Prostate gland (tissue), 2 donors: ENCODE measurements at regions not wholly inside any gene's neighbourhood (a gene's known extent, or its start where the extent isn't known, plus 50 kb on each side); places are given as distances from the start of the nearest gene placed in this dataset.

Experiments
- CTCF ChIP-seq, 4 experiments: fragments of 200-600 bp in 2 of 4; fragments of 450-650 bp in 2 of 4; sonication (generic) in 2 of 4; IDR thresholded peaks; 1 replicate in 3 of 4; 2 replicates in 1 of 4; pipeline ENCODE4 v1.5.1; 2016 to 2019; ENCODE audit warnings: antibody characterized with exemption in 4 of 4, mild to moderate bottlenecking in 2 of 4, moderate library complexity in 2 of 4
- POLR2A ChIP-seq: fragments of 450-650 bp; IDR thresholded peaks from one replicate; pipeline ENCODE4 v1.6.1; 2016; ENCODE audit warnings: antibody characterized with exemption, mild to moderate bottlenecking
- POLR2AphosphoS5 ChIP-seq: sonication (generic); formaldehyde crosslinking; IDR thresholded peaks from one replicate; pipeline ENCODE4 v1.6.1; 2017; ENCODE audit warnings: antibody characterized with exemption

DNA sequence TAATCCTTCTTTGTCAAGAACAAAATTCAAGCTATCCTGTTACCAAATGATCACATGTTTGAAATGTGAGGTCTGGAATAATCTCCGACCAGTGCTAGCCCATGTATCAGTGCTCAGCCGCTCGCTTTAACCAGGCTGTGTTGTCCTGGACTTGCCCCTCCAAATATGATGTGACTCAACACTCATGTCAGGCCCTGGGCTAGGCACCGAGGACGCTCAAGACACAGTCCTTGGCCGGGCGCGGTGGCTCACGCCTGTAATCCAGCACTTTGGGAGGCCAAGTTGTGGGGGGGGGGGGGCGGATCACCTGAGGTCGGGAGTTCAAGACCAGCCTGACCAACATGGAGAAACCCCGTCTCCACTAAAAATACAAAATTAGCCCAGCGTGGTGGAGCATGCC is 54.1 kb upstream of the WNT7B start:
- no peak for TF ChIP-seq POLR2A
- no peak for TF ChIP-seq POLR2AphosphoS5
- TF ChIP-seq CTCF (IDR thresholded peaks at IDR 0.05): no peak
